HG03442 (cell line): ENCODE measurements at regions not wholly inside any gene's neighbourhood (a gene's known extent, or its start where the extent isn't known, plus 50 kb on each side); places are given as distances from the start of the nearest gene placed in this dataset.

ENCODE experiments used
- ATAC-seq: cut with Tn5 transposase; IDR thresholded peaks from one replicate; pipeline ENCODE4 v1.9.1; 2021; ENCODE audit warnings: mild to moderate bottlenecking, moderate library complexity; ENCODE audit not compliant: unreplicated experiment

DNA sequence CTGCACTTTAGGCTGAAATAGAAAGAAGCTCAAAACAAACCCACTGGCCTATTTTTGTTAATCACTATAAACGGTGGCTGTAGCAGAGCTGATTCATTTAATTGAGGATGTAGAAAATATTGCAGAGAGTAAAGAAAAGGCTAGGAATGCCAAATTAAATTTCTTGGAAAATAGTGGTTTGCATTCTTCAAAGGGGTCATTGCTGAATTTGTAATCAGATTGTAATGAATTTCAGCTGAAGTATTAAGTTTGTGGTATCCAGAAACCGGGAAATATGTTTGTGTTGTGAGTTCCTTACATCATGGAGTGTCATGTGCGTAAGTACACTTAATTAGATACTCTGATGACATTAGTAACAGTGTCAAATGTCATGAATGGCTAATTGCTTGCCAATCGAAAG is 203.0 kb downstream of the SAMD5 start:
- no peak for ATAC-seq

DNA sequence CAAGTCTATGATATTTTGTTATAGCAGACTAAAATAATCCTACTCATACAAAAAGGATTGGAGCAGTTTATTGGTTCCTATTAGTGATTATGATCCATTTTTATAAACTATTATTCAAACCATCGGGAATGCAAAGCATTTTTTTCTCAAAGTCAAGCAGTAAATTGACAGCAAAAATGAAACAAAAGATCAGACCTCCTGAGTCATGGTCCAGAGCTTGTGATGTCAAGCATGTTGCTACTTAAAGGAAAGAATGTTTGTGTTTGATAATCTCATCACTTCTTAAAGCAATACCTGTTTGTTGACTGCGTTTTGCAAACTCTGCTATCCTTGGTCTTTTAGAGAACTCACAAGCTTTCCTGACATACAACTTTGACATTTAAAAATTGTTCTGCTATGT is 204.4 kb downstream of the SAMD5 start:
- ATAC-seq: no peak

DNA sequence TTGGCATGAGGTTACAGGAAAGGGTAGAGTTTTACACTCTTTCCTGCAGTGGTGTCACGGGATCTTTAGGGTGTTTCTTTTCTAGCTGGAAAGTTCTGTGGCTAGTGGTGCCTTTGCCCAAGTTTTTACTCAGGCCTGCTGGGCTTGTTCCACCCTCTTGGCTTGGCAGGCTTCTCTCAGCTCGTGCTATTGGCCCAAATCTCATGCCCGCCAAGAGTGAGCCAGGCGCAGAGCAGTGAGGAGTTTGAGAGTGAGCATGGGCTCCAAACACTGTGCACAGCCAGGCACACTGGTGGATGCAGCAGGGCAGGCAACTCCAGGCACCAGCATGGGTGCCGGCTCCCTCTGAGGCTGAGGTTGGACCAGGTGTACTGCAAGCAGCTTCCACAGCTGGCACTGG is 206.5 kb downstream of the SAMD5 start:
- ATAC-seq: no peak

DNA sequence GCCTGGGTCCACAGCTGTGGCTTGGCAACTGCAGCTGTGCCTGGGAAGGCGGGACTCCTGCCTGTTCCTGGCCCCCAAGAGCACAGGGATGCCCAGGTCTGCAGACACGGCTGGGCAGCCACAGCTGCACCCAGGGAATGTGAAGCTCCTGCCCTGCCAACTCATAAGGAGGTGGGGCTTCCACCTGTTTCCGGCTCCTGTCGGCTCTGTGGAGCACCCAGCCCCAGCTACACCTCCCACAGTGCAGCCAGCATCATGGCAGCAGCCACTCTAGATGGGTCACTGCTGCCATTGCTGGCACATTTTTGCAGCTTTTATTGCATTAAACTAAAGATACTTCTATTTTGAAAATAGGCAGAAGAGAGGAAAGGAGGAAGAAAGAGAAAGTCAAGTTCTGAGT is 207.9 kb downstream of the SAMD5 start:
- no peak for ATAC-seq

DNA sequence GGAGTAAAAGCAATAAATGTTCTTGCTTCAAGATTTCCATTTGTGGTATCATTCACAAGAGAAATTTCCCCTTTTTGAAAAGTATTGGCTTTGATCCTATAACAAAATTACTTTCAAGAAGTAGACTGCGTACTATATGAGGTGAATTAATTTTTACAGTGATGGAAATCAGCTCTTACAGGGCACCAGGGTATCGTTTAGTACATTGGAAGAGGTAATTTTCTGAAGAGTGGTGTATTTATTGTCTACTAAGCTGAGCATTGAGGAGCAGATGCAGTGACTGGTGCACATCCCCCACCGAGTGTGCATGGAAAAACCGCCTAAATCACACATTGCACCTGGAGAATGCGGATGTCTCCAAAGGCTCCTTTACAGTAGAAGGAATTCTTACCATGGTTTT is 209.5 kb downstream of the SAMD5 start:
- ATAC-seq: no peak

DNA sequence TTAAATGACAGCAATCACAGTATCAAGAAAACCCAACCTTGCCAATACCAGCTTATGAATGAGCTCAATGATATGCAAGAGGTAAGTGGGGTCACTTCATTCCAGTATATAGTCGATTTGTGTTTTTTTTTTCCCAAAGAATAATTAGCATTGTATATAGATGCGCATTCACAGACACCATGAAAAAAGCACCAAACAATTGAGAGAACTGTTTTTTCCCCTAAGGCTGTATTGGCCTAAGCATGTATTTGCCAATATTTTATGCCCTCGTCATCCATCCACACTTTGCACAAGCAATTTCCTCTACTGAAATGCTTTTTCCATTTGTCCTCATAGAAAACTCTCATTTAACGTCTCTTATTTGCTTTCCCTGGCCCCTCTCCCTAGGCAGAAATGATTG is 213.7 kb downstream of the SAMD5 start:
- no peak for ATAC-seq

DNA sequence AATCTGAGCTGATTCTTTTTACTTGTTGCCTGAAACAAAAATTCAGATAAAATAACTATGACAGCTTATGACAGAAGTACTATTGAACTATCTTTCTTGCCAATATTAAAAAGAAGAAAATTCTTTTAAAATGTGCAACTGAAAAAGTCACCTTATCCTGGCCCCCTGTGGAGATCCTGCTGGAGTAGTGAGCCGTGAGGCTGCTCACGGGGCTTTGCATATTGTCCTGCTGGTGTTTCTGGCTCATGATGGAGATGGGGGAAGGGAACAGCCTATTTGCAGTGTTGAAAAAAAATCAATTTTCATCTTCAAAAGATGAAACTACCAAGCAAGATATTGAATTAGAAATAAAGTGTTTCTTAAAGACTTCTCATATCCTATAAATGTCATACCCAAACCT is 216.0 kb downstream of the SAMD5 start:
- no peak for ATAC-seq

DNA sequence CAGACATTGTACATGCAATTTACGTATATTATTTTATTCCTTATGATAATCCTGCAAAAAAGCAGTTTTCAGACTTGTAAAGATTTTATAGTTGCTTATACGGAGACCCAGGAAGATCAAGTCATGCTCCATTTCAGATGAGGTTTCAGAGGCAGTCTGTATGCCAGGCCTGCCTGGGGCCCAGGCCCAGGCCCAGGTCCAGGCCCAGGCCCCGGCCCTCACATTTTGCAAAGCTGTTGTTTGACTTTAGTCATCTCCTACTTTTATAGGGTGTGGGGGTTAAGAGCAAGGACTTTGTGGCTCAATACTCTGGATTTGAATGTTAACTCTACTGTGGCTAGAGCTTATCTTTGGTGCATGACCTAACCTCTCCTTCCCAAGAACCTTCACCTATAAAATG is 217.9 kb downstream of the SAMD5 start:
- ATAC-seq: no peak

DNA sequence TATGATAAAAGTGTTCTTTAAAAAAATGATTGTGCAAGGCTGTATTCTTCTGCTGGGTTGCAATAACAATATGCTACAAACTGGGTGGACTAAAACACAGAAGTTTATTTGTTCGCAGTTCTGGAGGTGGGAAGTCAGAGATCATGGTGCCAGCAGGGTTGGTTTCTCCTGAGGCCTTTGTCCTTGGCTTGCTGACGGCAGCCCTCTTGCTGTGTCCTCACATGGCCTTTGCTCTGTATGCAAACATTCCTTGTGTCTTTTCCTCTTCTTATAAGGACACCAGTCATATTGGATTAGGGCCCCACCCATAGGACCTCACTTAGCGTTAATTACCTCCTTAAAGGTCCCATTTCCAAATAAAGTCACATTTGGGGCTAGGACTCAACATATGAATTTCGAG is 220.4 kb downstream of the SAMD5 start:
- no peak for ATAC-seq

DNA sequence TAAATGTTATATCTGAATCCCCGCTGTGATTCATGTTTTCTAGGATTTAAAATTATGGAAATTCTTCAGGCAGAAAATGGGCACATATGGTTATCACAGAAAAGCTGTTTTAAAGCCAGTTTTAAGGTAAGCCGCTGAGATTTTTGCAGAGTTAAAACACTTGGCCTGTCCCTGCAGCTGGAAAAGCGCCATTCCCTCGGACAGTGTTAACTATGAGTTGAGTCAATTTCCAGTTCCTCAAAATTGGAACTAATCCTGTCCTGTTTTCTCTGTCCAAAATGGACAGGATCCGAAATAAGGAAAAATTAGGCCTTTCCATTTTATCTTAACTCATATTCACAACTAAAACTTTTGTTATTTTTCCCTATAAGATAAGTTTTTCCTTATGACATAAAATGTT is 225.2 kb downstream of the SAMD5 start:
- no peak for ATAC-seq

DNA sequence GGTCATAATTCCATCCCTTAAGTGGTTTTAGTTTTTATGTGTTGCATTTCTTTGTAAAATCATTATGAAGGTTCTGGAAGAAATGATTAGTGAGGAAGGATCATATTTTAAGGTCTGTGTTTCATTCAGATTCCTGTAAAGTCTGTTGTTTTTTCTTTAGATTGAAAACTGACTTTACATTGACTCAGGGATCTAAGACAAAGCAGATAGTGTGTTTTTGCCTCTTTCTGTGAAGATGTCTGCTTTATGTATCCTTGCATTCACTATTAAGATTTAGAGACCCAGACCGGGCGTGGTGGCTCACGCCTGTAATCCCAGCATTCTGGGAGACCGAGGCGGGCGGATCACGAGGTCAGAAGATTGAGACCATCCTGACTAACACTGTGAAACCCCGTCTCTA is 225.7 kb downstream of the SAMD5 start:
- ATAC-seq: no peak

DNA sequence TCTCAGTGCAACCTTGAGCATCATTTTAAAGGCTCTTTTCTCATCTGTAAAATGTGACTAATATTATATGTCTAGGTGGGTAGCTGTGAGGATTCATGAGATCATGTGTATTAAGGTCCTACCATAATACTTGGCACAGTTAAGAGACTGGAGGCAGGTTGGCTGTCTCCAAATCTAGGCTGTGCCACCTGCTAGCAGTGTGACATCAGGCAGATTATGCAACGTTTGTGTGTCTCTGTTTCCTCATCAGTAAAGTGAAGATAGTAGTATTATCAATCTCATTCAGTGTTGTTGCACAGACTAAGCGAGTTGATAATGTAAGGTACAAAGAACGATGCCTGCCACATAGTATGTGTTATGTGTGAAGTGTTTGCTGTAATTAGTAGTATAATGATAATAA is 227.4 kb downstream of the SAMD5 start:
- ATAC-seq: no peak

DNA sequence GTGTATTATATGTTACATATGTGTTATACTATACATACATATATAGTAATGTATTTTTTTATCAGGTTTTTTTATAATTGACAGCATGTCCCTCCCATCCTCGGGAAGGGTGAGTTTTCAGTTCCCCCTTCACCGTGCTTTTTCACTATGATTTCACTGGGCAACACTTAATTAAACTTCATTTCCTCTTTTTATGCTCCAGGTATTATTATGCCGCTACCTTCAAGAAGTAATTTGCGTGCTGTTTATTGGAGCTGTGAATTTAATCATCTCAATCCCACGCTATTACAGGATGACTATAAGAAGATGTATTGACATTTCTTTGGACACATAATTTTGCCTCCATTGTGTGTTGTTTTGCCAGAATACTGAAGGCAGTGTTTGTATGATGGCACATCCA is 228.6 kb downstream of the SAMD5 start:
- no peak for ATAC-seq

DNA sequence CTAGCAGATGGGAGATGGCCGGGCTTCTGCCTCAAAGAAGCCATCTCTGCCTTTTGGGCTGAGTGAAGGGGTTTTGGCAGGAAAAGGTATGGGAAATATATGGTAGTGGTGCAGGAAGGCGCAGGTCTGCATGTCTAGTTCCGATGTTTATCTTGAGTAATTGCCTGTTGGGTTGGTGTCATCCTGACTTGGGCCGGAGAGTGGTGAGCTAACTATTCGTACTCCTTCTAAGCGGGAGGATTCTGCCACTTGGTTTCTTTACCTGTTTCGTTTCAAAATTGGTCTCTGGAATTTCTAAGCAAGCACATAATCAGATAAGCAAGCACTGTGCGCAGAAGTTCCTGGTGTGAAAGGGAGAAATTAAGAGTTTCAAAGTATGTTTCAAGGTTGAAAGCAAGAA is 229.6 kb downstream of the SAMD5 start:
- ATAC-seq: no peak

DNA sequence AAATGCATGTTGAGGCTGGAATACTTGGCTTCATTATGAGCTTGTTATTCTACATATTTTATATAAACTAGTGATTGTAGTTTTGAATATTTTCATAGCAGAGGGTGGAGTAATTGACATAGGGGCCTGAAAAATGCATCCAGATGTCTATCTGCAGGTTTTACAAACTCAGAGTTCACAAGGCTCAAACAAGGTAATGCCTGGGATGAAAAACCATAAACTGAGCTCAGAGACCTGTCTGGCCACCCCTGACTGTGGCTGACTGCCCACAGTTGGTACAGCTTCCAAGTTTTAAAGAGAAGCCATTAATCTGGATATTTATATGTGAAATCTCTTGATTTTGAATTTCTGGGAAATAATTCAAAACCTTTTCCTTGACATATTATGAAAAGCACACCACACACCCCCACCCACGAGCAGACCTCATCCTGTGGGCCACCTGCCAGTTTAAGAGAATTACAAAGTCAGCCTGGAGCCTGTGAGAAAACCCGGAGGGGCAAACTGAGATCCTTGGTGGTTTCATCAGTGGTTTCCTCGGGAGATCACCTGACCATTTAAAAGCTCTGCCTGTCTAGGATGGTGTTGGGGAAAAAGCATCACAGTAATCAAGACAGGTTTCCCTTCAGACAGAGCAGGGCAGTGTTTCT is 230.1 kb downstream of the SAMD5 start:
- no peak for ATAC-seq

DNA sequence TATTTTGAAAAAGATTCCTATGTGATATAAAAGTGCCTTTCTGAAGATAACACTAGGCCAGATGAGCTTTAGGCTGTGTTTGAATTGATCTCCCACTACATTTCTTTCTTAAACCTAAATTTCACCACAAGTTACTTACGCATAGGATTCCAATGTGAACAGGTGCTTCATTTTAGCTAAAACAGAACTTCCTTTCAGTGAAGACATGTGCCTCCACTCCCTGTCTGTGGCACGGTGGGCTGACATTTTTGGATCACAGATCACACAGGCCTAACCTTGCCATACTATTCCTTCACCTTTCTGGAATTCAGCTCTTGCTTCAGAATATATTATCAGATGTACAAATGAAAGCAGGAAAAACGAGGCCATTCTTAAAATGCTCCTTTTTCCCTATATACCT is 231.8 kb downstream of the SAMD5 start:
- ATAC-seq: no peak

DNA sequence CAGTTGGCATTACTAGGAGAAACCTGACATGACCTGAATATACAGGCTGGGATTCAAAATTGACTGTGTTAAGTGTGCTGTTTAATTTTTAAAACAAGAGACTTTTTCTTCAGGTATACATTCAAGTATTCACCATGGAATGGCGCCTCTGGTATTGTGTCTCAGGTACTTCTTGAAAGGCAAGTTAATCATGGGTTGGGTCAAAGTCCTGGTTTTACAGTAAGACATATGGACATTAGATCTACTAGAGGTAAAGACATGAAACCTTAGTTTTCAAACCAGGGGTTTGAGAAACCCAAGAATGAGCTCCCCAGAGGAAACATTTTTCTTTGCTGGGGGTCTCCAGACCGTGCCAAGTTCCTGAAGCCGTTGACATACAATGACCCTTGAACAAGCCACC is 232.4 kb downstream of the SAMD5 start:
- ATAC-seq: no peak

DNA sequence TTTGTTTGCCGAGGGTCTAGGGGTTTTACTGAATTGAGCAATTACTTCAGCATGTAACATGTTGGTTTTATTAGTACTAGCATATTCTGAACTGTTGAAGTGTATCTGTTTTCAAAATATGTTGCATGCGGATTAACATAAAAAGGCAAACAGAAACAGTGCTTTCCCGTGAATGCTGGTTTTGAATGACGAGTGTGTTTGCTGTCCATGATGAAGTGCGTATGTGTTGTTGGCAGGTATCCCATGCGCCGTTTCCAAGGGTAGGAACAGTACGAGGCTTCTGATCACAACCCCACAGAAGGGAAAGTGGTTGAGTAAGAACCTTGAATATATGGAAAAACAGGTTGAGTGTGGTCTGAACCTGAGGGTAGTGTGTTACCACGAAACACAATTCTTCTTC is 232.9 kb downstream of the SAMD5 start:
- no peak for ATAC-seq

DNA sequence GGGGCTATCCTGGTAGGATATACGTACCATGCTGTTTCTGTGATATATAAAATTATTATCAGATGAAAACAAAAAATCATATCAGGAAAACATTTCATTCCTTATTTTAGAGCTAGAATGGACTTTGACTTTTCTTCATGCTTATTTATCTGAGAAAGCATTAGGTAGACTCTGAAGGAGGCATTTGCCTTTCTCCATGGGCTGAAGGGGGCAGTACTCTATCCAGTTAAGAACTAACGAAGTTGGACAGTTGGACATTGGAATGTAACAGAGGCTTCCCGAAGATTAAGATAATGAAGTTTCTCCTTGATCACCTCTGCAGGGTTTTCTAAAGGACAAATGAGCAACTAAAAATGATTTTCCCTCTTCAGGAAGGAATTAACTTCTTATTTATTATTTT is 233.9 kb downstream of the SAMD5 start:
- ATAC-seq: no peak

DNA sequence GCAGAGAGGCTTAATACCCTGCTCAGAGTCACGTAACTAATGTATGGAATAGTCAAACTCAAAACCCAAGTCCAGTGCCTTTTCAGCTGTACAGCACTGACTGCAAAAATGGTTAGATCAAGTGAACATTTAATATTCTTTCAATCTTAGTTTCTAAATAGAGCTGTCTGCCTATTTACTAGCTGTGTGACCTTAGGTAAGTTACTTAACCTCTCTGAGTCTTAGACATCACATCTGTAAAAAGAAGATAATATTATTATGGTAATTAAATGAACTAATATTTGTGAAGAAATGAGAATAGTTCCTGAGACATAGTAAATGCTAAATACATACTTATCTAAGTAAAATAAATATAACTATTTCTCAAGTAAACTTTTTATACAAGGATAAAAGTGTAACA is 235.5 kb downstream of the SAMD5 start:
- no peak for ATAC-seq

DNA sequence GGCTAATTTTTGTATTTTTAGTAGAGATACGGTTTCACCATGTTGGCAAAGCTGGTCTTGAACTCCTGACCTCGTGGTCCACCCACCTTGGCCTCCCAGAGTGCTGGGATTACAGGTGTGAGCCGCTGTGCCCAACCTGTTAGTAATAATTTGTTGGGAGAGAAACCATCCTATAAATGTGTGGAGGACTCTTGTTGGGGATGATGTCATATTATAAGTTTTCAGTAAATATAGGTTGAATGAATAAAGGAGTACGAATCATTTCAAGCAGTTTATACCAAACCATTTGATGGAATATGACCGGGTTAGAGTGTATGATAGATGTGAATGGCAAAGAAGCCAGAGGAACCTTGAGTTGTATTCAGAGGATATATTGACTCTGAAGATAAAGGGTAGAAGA is 240.8 kb downstream of the SAMD5 start:
- no peak for ATAC-seq

DNA sequence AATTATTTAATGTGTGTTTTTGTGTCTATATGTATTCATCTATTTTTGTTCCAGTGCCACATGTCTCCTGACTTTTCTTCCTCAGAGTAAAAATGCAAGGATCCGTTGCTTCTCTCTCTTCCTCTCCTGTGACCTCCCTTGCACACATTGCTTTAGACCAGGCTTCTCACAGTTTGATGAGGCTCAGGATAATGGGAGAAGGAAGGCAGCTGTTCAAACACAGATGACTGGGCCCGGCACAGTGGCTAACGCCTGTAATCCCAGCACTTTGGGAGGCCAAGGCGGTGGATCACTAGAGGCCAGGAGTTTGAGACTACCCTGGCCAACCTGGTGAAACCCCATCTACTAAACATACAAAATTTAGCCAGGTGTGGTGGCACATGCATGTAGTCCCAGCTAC is 241.9 kb downstream of the SAMD5 start:
- ATAC-seq: no peak

DNA sequence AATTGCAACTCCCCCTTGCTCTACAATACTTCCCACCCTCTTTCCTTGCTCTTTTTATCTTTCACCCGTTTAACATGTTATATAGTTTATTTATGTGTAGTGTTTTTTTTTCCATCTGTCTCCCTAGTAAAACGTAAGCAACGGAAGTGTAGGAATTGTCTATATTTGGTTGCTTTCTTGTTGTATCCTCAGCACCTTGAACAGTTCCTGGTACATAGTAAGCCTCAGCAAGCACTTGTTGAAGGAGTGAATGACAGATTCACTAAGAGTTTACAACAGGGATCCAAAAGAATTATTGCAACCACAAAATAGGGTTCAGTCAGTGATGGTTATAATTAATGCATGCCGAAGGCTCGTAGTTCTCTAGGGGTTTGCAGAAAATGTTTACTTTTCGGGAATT is 242.7 kb downstream of the SAMD5 start:
- no peak for ATAC-seq
